Spleen (tissue), 11 donors: ENCODE measurements at regions not wholly inside any gene's neighbourhood (a gene's known extent, or its start where the extent isn't known, plus 50 kb on each side); places are given as distances from the start of the nearest gene placed in this dataset.

Experiments used
- DNase-seq: peaks from one replicate; pipeline ENCODE4 v3.0.0-alpha.2; 2020
- H3K27ac ChIP-seq, 8 donors: fragments of 200-600 bp; sonication (generic) in 7 of 8; 1 replicate in 4 of 8; 2 replicates in 4 of 8; pipeline versions ENCODE4 v1.5.0 to v1.8.0; 2016 to 2021; ENCODE audit warnings: inconsistent platforms in 4 of 8, mild to moderate bottlenecking in 4 of 8, moderate library complexity in 1 of 8
- H3K27me3 ChIP-seq, 7 donors: fragments of 200-600 bp; sonication (generic) in 6 of 7; replicated peaks in 1 of 7; 1 replicate in 4 of 7; 2 replicates in 3 of 7; pipeline versions ENCODE4 v1.5.0 to v1.8.0; 2016 to 2021; ENCODE audit warnings: inconsistent platforms in 3 of 7, mild to moderate bottlenecking in 1 of 7
- H3K36me3 ChIP-seq, 6 donors: fragments of 200-600 bp; sonication (generic) in 5 of 6; 1 replicate in 4 of 6; 2 replicates in 2 of 6; pipeline versions ENCODE4 v1.5.0 to v1.8.0; 2016 to 2021; ENCODE audit warnings: inconsistent platforms in 2 of 6
- H3K4me1 ChIP-seq, 6 donors: fragments of 200-600 bp; sonication (generic) in 5 of 6; 1 replicate in 3 of 6; 2 replicates in 3 of 6; pipeline versions ENCODE4 v1.5.0 to v1.8.0; 2016 to 2021; ENCODE audit warnings: inconsistent platforms in 3 of 6
- H3K4me3 ChIP-seq, 8 donors: fragments of 200-600 bp; sonication (generic) in 7 of 8; 1 replicate in 4 of 8; 2 replicates in 4 of 8; pipeline versions ENCODE4 v1.5.0 to v1.8.0; 2016 to 2021; ENCODE audit warnings: inconsistent platforms in 4 of 8, mild to moderate bottlenecking in 4 of 8, moderate library complexity in 2 of 8
- H3K9me3 ChIP-seq, 8 donors: fragments of 200-600 bp; sonication (generic) in 7 of 8; 1 replicate in 4 of 8; 2 replicates in 4 of 8; pipeline versions ENCODE4 v1.5.0 to v1.8.0; 2016 to 2021; ENCODE audit warnings: inconsistent platforms in 4 of 8
- CTCF ChIP-seq, 11 experiments: fragments of 200-600 bp in 7 of 11; fragments of 450-650 bp in 4 of 11; sonication (generic) in 4 of 11; IDR thresholded peaks in 8 of 11; conservative IDR thresholded peaks in 3 of 11; 1 replicate in 7 of 11; 2 replicates in 4 of 11; pipeline versions ENCODE4 v1.4.0 to v1.8.0; 2016 to 2021; ENCODE audit warnings: antibody characterized with exemption in 11 of 11, inconsistent platforms in 4 of 11, mild to moderate bottlenecking in 1 of 11
- POLR2A ChIP-seq, 3 donors: fragments of 450-650 bp; IDR thresholded peaks; one replicate each; pipeline ENCODE4 v1.5.1; 2017; ENCODE audit warnings: antibody characterized with exemption in 3 of 3, mild to moderate bottlenecking in 1 of 3
- POLR2AphosphoS5 ChIP-seq, 3 donors: sonication (generic); formaldehyde crosslinking; IDR thresholded peaks; one replicate each; pipeline ENCODE4 v1.5.1; 2017; ENCODE audit warnings: antibody characterized with exemption in 3 of 3
- WGBS, 5 donors: extraction: QIAGEN DNeasy Blood & Tissue Kit in 3 of 5; methylation state at CpG; one replicate each; pipeline versions ENCODE4 v1.1.5 to v1.1.7; 2013 to 2018; 5-methylcytosine and 5-hydroxymethylcytosine counted together
- intact Hi-C: fragments of 100-400 bp; cut with DNase I; formaldehyde crosslinking; loops from one replicate; pipeline ENCODE4 v1.15.0; 2023; ENCODE audit warnings: low total_unique reads
- donor health status: healthy with polysubstance abuse.
- donor health status: DM: no; HTN: no; CAD: no; lungs with moderate emphysema.
- donor health status: DM: no; HTN: no; CAD: no.
- donor health status: Bipolar disorder and iron deficiency.
- donor health status: healthy.
- donor health status: DM: no; HTN: no; CAD: no.
- donor health status: DM: yes; HTN: yes; CAD: no.

GRCh38 chr12:132430838-132431774 is 58.8 kb upstream of the FBRSL1 start:
- TF ChIP-seq POLR2A (IDR thresholded peaks at IDR 0.05) = no peak
- TF ChIP-seq CTCF (IDR thresholded peaks at IDR 0.05 in 8 of 11, conservative IDR thresholded peaks at IDR 0.05 in 3 of 11) = no peak
- no peak for TF ChIP-seq POLR2AphosphoS5 (IDR thresholded peaks at IDR 0.05)
- Histone ChIP-seq H3K27me3 (peaks cover 0 to 29% (median 0%) of the 10 kb centered on the region in 7 donors), H3K9me3 (no peaks in the 10 kb centered on the region), H3K36me3 (no peaks in the 10 kb centered on the region), H3K4me3 (peak overlapping the region in 1 of 8 donors; percentile 48), H3K4me1 (peaks cover 19 to 60% (median 41%) of the 10 kb centered on the region in 6 donors), H3K27ac (peak overlapping the region in 1 of 8 donors; percentile 30)
- DNase-seq = no peak
- intact Hi-C loops = no loop called here
- 69 to 84% (median 76%) methylated on average over 26 to 39 of the region's 39 CpGs for WGBS, 5 donors

- Histone ChIP-seq H3K36me3 (no peaks in the 10 kb centered on the region), H3K27me3 (peaks cover 0 to 26% (median 0%) of the 10 kb centered on the region in 7 donors), H3K27ac (peak overlapping the region in 1 of 8 donors; percentile 30), H3K4me1 (peaks cover 19 to 60% (median 41%) of the 10 kb centered on the region in 6 donors), H3K4me3 (peak overlapping the region in 2 of 8 donors; percentile 0 to 48), H3K9me3 (peaks cover 0 to 4% (median 0%) of the 10 kb centered on the region in 8 donors)
- intact Hi-C loops = no loop called here
- WGBS, 5 donors = 11 to 19% (median 12%) methylated on average over 9 to 25 of the region's 25 CpGs
- no peak for TF ChIP-seq POLR2A (IDR thresholded peaks at IDR 0.05)
- TF ChIP-seq CTCF (IDR thresholded peaks at IDR 0.05 in 8 of 11, conservative IDR thresholded peaks at IDR 0.05 in 3 of 11) = peak in 3 of 11 experiments; percentile 8 to 26 (median 21)
- peak; percentile 87 to 91 (median 90) for TF ChIP-seq POLR2AphosphoS5 (IDR thresholded peaks at IDR 0.05)
- DNase-seq = peak; percentile 95
Observed at GRCh38 chr12:132429946-132430643, 59.9 kb upstream of the FBRSL1 start.

- peaks cover 0 to 26% (median 0%) of the 10 kb centered on the region in 7 donors for H3K27me3 ChIP-seq
- intact Hi-C loops = no loop called here
- H3K4me1 ChIP-seq = peaks cover 19 to 61% (median 42%) of the 10 kb centered on the region in 6 donors
- H3K9me3 ChIP-seq = peaks cover 0 to 8% (median 0%) of the 10 kb centered on the region in 8 donors
- peak overlapping the region in 1 of 8 donors; percentile 30 for H3K27ac ChIP-seq
- H3K4me3 ChIP-seq = no peak overlapping the region
- no peaks in the 10 kb centered on the region for H3K36me3 ChIP-seq
- TF ChIP-seq CTCF (IDR thresholded peaks at IDR 0.05 in 8 of 11, conservative IDR thresholded peaks at IDR 0.05 in 3 of 11) (peak in 1 of 11 experiments; percentile 35), POLR2AphosphoS5 (IDR thresholded peaks at IDR 0.05) (no peak), POLR2A (IDR thresholded peaks at IDR 0.05) (no peak)
- DNase-seq = no peak
- WGBS, 5 donors = 7 to 12% (median 10%) methylated on average over 6 to 10 of the region's 10 CpGs; no CpG with 5 or more reads in 1 of the 5 donors
Observed at GRCh38 chr12:132429602-132429945, 60.4 kb upstream of the FBRSL1 start.
